Activated naive CD4-positive, alpha-beta T cell treated with anti-CD3 and anti-CD28 coated beads, Interleukin-2, amount 10 ng/mL, durations not matched to agents 7 days and 5 days (primary cell): ENCODE measurements at regions not wholly inside any gene's neighbourhood (a gene's known extent, or its start where the extent isn't known, plus 50 kb on each side); places are given as distances from the start of the nearest gene placed in this dataset.
A peak's percentile ranks its signal among the peaks of the same experiment; 100 is the strongest.
"Not testable (repeated sequence)": the region's sequence is repeated elsewhere in the genome, so short reads cannot be mapped to it uniquely, and the experiment has no call there.

Experiments used
- CTCF ChIA-PET: fragments of 350-600 bp; sonication (Branson Sonifier 250); formaldehyde crosslinking; loops from one replicate; lab custom pipeline; 2021; ENCODE audit warnings: antibody characterized with exemption; lab: Charles Lee
- DNase-seq: peaks from one replicate; pipeline ENCODE4 v3.0.0-alpha.2; 2020
- H3K27ac Mint-ChIP-seq: one replicate; pipeline ENCODE4 v1.8.0; 2021; ENCODE audit warnings: mild to moderate bottlenecking, moderate library complexity, mixed read lengths
- H3K27me3 Mint-ChIP-seq: one replicate; pipeline ENCODE4 v1.8.0; 2021; ENCODE audit warnings: mild to moderate bottlenecking, mixed read lengths
- H3K36me3 Mint-ChIP-seq: one replicate; pipeline ENCODE4 v1.8.0; 2021; ENCODE audit warnings: mixed read lengths
- H3K4me1 Mint-ChIP-seq: one replicate; pipeline ENCODE4 v1.8.0; 2021; ENCODE audit warnings: mixed read lengths
- H3K4me3 Mint-ChIP-seq: one replicate; pipeline ENCODE4 v1.8.0; 2021; ENCODE audit warnings: mild to moderate bottlenecking, moderate library complexity, mixed read lengths
- H3K9me3 Mint-ChIP-seq: one replicate; pipeline ENCODE4 v1.8.0; 2021; ENCODE audit warnings: mixed read lengths

DNA sequence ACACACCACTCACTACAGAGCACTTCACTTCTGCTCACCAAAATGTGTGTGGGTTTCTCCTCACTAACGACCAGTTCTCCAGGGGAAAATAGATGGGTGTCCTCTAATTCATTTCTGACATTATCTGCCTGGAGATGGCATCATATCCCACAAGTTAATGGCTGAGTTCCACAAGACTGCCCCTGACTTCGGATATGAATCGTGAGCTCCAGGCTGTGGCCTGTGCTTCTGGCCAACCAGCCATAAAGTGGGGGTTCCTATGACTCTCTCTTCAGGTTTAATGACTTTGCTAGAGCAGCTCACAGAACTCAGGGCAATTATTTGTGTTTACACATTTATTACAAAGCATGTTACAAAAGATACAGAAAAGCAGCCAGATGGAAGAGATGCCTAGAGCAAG, 113.0 kb upstream of the SYT13 start:
- Mint-ChIP-seq H3K27ac (no peak overlapping the region), H3K27me3 (peaks cover 32% of the 10 kb centered on the region), H3K36me3 (no peaks in the 10 kb centered on the region), H3K4me1 (no peaks in the 10 kb centered on the region), H3K9me3 (no peaks in the 10 kb centered on the region), H3K4me3 (no peak overlapping the region)
- no peak for DNase-seq
- CTCF ChIA-PET, result interaction anchor here (1.6 kb wide), 1 partner anchor 257 kb away, joined by 3 read pairs; no protein-coding TSS in a partner anchor

DNA sequence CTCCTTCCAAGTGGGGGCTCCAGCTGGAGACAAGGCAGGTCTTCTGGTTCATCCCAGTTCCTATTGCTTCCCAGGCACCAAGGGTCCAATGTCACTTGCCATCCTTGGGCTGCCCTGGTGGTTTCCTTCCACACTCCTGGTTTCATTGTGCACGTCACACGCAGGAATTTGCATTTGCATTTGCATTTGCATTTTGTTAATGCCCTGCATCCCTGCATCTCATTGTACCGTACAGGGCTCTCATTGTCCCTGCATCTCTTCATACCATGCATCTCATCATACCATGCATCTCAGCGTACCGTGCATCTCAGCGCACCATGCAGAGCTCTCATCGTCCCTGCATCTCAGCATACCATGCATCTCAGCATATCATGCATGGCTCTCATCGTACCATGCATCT, 112.2 kb upstream of the SYT13 start:
- CTCF ChIA-PET, result interaction anchor here (1.1 kb wide), 1 partner anchor 12 kb away, joined by 3 read pairs; no protein-coding TSS in a partner anchor
- no peaks in the 10 kb centered on the region for H3K4me1 Mint-ChIP-seq
- H3K27me3 Mint-ChIP-seq, result peaks cover 36% of the 10 kb centered on the region
- no peak for DNase-seq
- H3K9me3 Mint-ChIP-seq, result no peaks in the 10 kb centered on the region
- no peak overlapping the region for H3K4me3 Mint-ChIP-seq
- no peak overlapping the region for H3K27ac Mint-ChIP-seq
- no peaks in the 10 kb centered on the region for H3K36me3 Mint-ChIP-seq

DNA sequence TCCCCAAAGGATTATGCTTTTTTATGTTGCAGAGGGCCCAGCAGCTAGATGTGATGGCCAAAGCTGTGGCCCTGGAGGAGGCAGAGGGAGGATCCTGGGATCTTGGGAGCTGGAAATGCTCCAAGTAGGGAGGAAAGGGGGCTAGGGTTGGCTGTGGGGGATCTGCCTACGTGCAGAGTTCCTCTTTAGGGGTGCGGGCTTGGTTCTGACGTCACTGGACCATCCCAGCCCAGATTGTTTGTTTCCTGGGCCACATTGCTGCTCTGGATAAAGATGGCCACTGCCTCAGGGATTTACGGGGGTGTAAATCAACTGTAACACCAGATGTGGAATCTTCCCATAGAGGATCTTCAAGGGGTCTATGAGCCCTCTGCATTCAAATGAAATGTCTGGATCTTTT, 110.3 kb upstream of the SYT13 start:
- Mint-ChIP-seq H3K4me3 (no peak overlapping the region), H3K4me1 (no peaks in the 10 kb centered on the region), H3K27me3 (peaks cover 36% of the 10 kb centered on the region), H3K27ac (no peak overlapping the region), H3K9me3 (no peaks in the 10 kb centered on the region), H3K36me3 (no peaks in the 10 kb centered on the region)
- no peak for DNase-seq
- CTCF ChIA-PET, result no interaction called here

DNA sequence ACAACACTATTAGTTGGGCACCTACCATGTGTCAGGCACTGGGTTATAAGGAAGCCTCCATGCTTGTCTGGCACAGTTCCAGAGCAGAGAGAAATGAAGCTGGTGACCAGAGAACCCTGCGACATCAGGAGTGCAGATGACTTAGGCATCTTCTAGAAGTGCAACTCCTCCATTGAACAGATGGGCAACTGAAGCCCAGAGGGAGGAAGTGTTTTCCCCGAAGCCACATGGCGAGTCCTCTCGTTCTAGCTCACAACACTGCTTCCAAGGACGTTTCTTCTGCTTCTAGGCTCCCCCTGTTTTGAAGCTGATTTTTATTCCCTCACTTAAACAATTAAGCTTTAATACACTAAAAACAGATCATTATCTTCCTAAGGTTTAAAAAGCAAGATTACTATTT, 109.8 kb upstream of the SYT13 start:
- Mint-ChIP-seq H3K36me3 (no peaks in the 10 kb centered on the region), H3K27ac (no peak overlapping the region), H3K9me3 (no peaks in the 10 kb centered on the region), H3K4me1 (no peaks in the 10 kb centered on the region), H3K27me3 (peaks cover 36% of the 10 kb centered on the region), H3K4me3 (no peak overlapping the region)
- no peak for DNase-seq
- CTCF ChIA-PET, result no interaction called here

DNA sequence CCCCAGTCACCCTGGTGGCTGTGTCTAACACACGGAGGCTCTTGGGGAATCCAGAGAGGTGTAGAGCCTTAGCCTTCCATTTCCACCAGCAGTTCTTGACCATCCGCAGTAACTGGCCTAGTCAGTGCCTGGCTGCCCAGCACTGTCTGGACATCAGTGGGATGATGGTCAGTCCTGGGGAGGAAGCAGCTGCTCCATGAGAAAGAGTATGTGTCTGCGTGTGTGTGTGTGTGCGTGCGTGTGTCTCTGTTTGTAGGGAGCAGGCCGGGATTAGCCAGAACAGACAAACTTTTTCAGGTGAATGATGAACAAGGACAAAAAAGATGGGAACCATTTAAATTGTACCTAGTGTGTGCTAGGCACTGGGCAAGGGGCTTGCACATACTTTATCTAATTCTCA, 109.3 kb upstream of the SYT13 start:
- CTCF ChIA-PET, result no interaction called here
- H3K4me3 Mint-ChIP-seq, result no peak overlapping the region
- H3K9me3 Mint-ChIP-seq, result no peaks in the 10 kb centered on the region
- no peaks in the 10 kb centered on the region for H3K36me3 Mint-ChIP-seq
- H3K27ac Mint-ChIP-seq, result no peak overlapping the region
- H3K27me3 Mint-ChIP-seq, result peaks cover 36% of the 10 kb centered on the region
- DNase-seq, result no peak
- no peaks in the 10 kb centered on the region for H3K4me1 Mint-ChIP-seq

GRCh38 chr11:45394294-45395085, 108.3 kb upstream of the SYT13 start:
- Mint-ChIP-seq H3K36me3 (no peaks in the 10 kb centered on the region), H3K27ac (no peak overlapping the region), H3K4me1 (no peaks in the 10 kb centered on the region), H3K27me3 (peaks cover 32% of the 10 kb centered on the region), H3K9me3 (no peaks in the 10 kb centered on the region), H3K4me3 (no peak overlapping the region)
- CTCF ChIA-PET, result no interaction called here
- DNase-seq, result no peak

DNA sequence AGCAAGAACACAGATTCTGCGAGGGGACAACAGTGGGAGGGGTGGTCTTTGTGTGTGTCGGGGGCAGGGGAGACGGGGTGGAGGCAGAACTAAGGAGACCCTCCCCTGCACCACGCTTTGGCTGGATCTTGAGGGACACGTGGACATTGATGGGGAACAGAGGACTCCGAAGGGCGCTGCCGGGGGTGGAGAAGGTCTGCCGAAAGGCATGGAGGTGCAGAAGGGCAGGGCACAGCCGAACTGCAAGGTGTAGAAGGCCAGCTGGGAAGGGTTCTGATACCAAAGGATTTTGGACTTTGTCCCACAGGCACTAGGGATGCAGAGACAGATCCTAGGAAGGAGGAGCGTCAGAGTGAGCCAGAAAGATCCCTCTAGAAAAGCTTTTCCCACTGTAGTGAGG, 107.7 kb upstream of the SYT13 start:
- Mint-ChIP-seq H3K27me3 (peaks cover 32% of the 10 kb centered on the region), H3K4me3 (no peak overlapping the region), H3K27ac (peak overlapping the region; percentile 22), H3K9me3 (no peaks in the 10 kb centered on the region), H3K4me1 (no peaks in the 10 kb centered on the region), H3K36me3 (no peaks in the 10 kb centered on the region)
- DNase-seq, result no peak
- CTCF ChIA-PET, result interaction anchor here (1.1 kb wide), 1 partner anchor 13 kb away, joined by 3 read pairs; no protein-coding TSS in a partner anchor

- CTCF ChIA-PET, result interaction anchor here (1.1 kb wide), 1 partner anchor 14 kb away, joined by 3 read pairs; no protein-coding TSS in a partner anchor
- H3K27ac Mint-ChIP-seq, result no peak overlapping the region
- no peaks in the 10 kb centered on the region for H3K9me3 Mint-ChIP-seq
- no peaks in the 10 kb centered on the region for H3K36me3 Mint-ChIP-seq
- H3K4me1 Mint-ChIP-seq, result no peaks in the 10 kb centered on the region
- DNase-seq, result no peak
- H3K4me3 Mint-ChIP-seq, result no peak overlapping the region
- peaks cover 32% of the 10 kb centered on the region for H3K27me3 Mint-ChIP-seq
Measured at GRCh38 chr11:45393334-45393733, 107.2 kb upstream of the SYT13 start.

DNA sequence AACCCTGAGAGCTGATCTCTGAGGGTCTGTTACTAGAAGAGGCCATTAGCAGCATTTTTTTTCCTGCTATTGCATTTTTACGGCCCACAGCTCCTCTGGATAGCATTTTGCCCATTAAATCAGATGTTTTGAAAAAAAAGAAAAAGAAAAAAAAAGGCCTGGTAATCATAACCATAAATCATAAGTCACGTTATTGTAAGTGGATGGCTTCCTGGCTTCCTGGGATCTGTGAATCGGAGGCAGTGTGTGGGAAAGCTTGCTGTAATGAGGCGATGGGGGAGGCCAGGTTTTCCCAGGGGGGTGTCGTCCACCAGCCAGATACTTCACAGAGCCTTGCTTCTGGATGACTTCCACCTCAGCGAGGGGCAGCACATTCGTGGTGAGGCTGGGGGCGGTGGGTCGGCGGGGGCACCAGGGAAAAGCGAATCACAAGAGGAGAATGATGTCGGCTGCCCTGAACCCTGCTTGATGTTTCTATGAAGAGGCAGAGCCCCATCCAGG, 106.5 kb upstream of the SYT13 start:
- H3K9me3 Mint-ChIP-seq, result no peaks in the 10 kb centered on the region
- CTCF ChIA-PET, result interaction anchor here (1.1 kb wide), 1 partner anchor 14 kb away, joined by 3 read pairs; no protein-coding TSS in a partner anchor
- H3K27ac Mint-ChIP-seq, result no peak overlapping the region
- H3K27me3 Mint-ChIP-seq, result peaks cover 32% of the 10 kb centered on the region
- no peaks in the 10 kb centered on the region for H3K4me1 Mint-ChIP-seq
- no peaks in the 10 kb centered on the region for H3K36me3 Mint-ChIP-seq
- no peak for DNase-seq
- no peak overlapping the region for H3K4me3 Mint-ChIP-seq

DNA sequence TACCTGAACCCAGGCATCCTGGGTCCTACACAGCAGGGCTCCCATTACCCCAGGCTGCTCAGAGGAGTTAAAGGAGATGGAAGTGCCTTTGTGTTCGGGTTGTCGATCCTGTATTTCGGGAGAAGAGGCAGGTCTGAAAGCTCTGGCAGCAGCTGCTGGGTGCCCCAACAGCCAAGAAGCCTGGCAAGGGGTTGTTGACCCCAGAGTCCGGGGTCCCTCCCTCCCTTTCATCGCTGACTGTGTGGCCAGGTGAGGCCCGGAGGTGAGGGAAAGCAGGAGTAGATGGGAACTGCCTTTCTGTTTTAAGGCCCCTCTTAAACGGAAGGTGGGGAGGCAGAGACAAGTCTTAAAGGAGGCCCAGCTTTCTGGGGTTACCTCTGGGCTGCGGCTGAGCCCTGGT, 106.0 kb upstream of the SYT13 start:
- Mint-ChIP-seq H3K27ac (no peak overlapping the region), H3K36me3 (no peaks in the 10 kb centered on the region), H3K9me3 (no peaks in the 10 kb centered on the region), H3K4me1 (no peaks in the 10 kb centered on the region), H3K4me3 (no peak overlapping the region), H3K27me3 (peaks cover 34% of the 10 kb centered on the region)
- CTCF ChIA-PET, result no interaction called here
- DNase-seq, result no peak

DNA sequence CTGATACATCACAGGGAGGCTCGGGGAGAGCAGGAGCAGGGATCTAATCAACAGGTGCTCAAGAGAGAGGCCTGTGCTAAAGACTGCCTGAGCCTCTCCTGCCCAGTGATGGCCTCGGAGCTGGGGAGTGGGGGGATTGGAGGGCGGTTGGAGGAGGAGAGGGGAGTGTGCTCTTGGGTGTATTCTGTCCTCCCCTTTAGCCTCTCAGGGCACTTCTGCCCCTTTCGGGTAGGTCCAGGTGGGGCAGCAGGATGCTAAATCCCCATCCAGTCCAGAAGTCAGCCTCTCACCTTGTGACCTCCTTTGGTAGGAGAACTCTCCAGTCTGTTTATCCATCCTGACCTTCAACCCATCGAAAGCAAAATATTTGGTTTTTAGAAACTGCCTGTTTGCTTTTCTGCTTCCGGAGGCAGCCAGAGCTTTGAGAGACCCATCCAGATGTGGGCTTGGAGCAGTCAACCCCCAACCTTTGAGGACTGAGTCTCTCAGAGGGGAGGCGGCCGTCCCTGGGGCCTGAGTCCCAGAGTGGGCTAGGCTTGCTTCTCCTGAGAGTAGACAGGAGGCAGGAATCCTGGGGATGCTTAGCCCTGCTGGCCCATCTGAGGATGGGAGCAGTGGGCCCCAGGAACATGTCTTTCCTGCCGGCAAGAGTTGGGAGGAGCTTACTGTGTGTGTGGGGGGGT, 105.2 kb upstream of the SYT13 start:
- no peak overlapping the region for H3K4me3 Mint-ChIP-seq
- H3K36me3 Mint-ChIP-seq, result no peaks in the 10 kb centered on the region
- H3K9me3 Mint-ChIP-seq, result no peaks in the 10 kb centered on the region
- no peaks in the 10 kb centered on the region for H3K4me1 Mint-ChIP-seq
- no peak overlapping the region for H3K27ac Mint-ChIP-seq
- DNase-seq, result no peak
- H3K27me3 Mint-ChIP-seq, result peaks cover 39% of the 10 kb centered on the region
- CTCF ChIA-PET, result no interaction called here

- Mint-ChIP-seq H3K9me3 (no peaks in the 10 kb centered on the region), H3K27me3 (peaks cover 39% of the 10 kb centered on the region), H3K27ac (no peak overlapping the region), H3K4me3 (no peak overlapping the region), H3K4me1 (no peaks in the 10 kb centered on the region), H3K36me3 (no peaks in the 10 kb centered on the region)
- CTCF ChIA-PET, result no interaction called here
- no peak for DNase-seq
Measured at GRCh38 chr11:45390407-45390806, 104.3 kb upstream of the SYT13 start.

DNA sequence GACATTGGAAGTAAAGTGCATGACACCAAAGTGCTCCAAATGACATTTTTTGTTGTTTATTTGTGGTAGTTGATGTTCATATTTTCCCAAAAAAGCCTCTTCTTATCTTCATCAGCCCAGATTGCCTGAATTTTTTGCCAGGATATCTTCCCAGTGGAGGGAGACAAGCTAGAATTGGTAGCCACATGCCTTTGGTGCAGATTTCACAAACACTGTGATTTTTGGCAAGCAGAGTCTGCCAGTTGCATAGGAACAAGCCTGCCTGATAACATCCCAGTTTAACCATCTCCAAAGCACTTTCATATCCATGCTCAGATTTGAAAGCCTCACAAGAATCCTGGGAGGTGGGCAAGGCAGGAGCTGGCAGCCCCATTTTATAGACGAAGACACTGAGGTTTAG, 102.3 kb upstream of the SYT13 start:
- no peak for DNase-seq
- no peak overlapping the region for H3K27ac Mint-ChIP-seq
- peaks cover under 1% of the 10 kb centered on the region for H3K4me1 Mint-ChIP-seq
- no peaks in the 10 kb centered on the region for H3K9me3 Mint-ChIP-seq
- CTCF ChIA-PET, result interaction anchor here (0.7 kb wide), 1 partner anchor 17 kb away, joined by 7 read pairs; no protein-coding TSS in a partner anchor
- peaks cover 40% of the 10 kb centered on the region for H3K27me3 Mint-ChIP-seq
- H3K36me3 Mint-ChIP-seq, result no peaks in the 10 kb centered on the region
- no peak overlapping the region for H3K4me3 Mint-ChIP-seq

GRCh38 chr11:45387885-45388284, 101.7 kb upstream of the SYT13 start:
- CTCF ChIA-PET, result interaction anchor here (1.4 kb wide), 1 partner anchor 267 kb away, joined by 3 read pairs; no protein-coding TSS in a partner anchor
- H3K4me3 Mint-ChIP-seq, H3K27ac Mint-ChIP-seq, H3K36me3 Mint-ChIP-seq, DNase-seq, H3K4me1 Mint-ChIP-seq, H3K9me3 Mint-ChIP-seq: not testable (repeated sequence)
- peaks cover 45% of the 10 kb centered on the region for H3K27me3 Mint-ChIP-seq
